H9 (cell line): ENCODE measurements at regions not wholly inside any gene's neighbourhood (a gene's known extent, or its start where the extent isn't known, plus 50 kb on each side); places are given as distances from the start of the nearest gene placed in this dataset.

Experiments
- DNase-seq: peaks from one replicate; pipeline ENCODE4 v3.0.0-alpha.2; 2017
- H2AFZ ChIP-seq: one replicate; pipeline ENCODE4 v1.6.1; 2013; ENCODE audit warnings: mild to moderate bottlenecking, low read length, control low read depth, moderate library complexity
- H2AK5ac ChIP-seq: 2 replicates; pipeline ENCODE4 v1.6.1; 2013; ENCODE audit warnings: low read length, control low read depth, mixed read lengths; ENCODE audit not compliant: insufficient read length
- H2BK120ac ChIP-seq: one replicate; pipeline ENCODE4 v1.6.1; 2013; ENCODE audit warnings: low read depth, mild to moderate bottlenecking, low read length, control low read depth, inconsistent platforms; ENCODE audit not compliant: poor library complexity, severe bottlenecking
- H2BK12ac ChIP-seq: 2 replicates; pipeline ENCODE4 v1.6.1; 2013; ENCODE audit warnings: low read length, control low read depth, mixed read lengths, low read depth; ENCODE audit not compliant: insufficient read length
- H2BK15ac ChIP-seq: 2 replicates; pipeline ENCODE4 v1.6.1; 2013; ENCODE audit warnings: low read depth, low read length, control low read depth
- H2BK20ac ChIP-seq: one replicate; pipeline ENCODE4 v1.6.1; 2013; ENCODE audit warnings: low read depth, mild to moderate bottlenecking, low read length, control low read depth, inconsistent platforms; ENCODE audit not compliant: poor library complexity, severe bottlenecking
- H2BK5ac ChIP-seq: 2 replicates; pipeline ENCODE4 v1.6.1; 2013; ENCODE audit warnings: low read length, control low read depth, mixed read lengths; ENCODE audit not compliant: insufficient read length
- H3K14ac ChIP-seq: 2 replicates; pipeline ENCODE4 v1.6.1; 2013; ENCODE audit warnings: low read length, control low read depth; ENCODE audit not compliant: insufficient read depth
- H3K18ac ChIP-seq: 2 replicates; pipeline ENCODE4 v1.6.1; 2013; ENCODE audit warnings: low read depth, mild to moderate bottlenecking, mixed read lengths, low read length, control low read depth; ENCODE audit not compliant: insufficient read length
- H3K23ac ChIP-seq: 2 replicates; pipeline ENCODE4 v1.6.1; 2013; ENCODE audit warnings: low read length, control low read depth, mixed read lengths, low read depth; ENCODE audit not compliant: insufficient read length
- H3K23me2 ChIP-seq: 2 replicates; pipeline ENCODE4 v1.6.1; 2013; ENCODE audit warnings: low read depth, mild to moderate bottlenecking, mixed read lengths, low read length, control low read depth; ENCODE audit not compliant: insufficient read length, poor library complexity, severe bottlenecking
- H3K27ac ChIP-seq: 2 replicates; pipeline ENCODE4 v1.5.1; 2013; ENCODE audit warnings: low read length, control low read depth, mixed read lengths, low read depth; ENCODE audit not compliant: insufficient read length
- H3K27me3 ChIP-seq: 2 replicates; pipeline ENCODE4 v1.6.1; 2013; ENCODE audit warnings: low read length, control low read depth, inconsistent platforms; ENCODE audit not compliant: insufficient read depth
- H3K4ac ChIP-seq: 2 replicates; pipeline ENCODE4 v1.6.1; 2013; ENCODE audit warnings: low read depth, mild to moderate bottlenecking, control low read depth, inconsistent platforms, low read length, moderate library complexity
- H3K4me1 ChIP-seq: 2 replicates; pipeline ENCODE4 v1.6.1; 2013; ENCODE audit warnings: low read length, control low read depth, inconsistent platforms; ENCODE audit not compliant: insufficient read depth
- H3K4me2 ChIP-seq: 2 replicates; pipeline ENCODE4 v1.6.1; 2013; ENCODE audit warnings: low read length, control low read depth, mixed read lengths; ENCODE audit not compliant: insufficient read length, insufficient read depth
- H3K56ac ChIP-seq: 2 replicates; pipeline ENCODE4 v1.6.1; 2013; ENCODE audit warnings: low read depth, mild to moderate bottlenecking, mixed read lengths, low read length, control low read depth; ENCODE audit not compliant: insufficient read length
- H3K79me1 ChIP-seq: 2 replicates; pipeline ENCODE4 v1.6.1; 2013; ENCODE audit warnings: low read depth, mild to moderate bottlenecking, moderate library complexity, low read length, control low read depth, inconsistent platforms; ENCODE audit not compliant: insufficient read depth, poor library complexity, severe bottlenecking
- H3K79me2 ChIP-seq: 2 replicates; pipeline ENCODE4 v1.6.1; 2013; ENCODE audit warnings: low read length, control low read depth, inconsistent platforms; ENCODE audit not compliant: insufficient read depth
- H3K9ac ChIP-seq: 2 replicates; pipeline ENCODE4 v1.6.1; 2013; ENCODE audit warnings: low read length, control low read depth, mixed read lengths; ENCODE audit not compliant: insufficient read length; ENCODE audit errors: extremely low read depth
- H3K9me3 ChIP-seq: one replicate; pipeline ENCODE4 v1.6.1; 2013; ENCODE audit warnings: low read depth, low read length, inconsistent platforms; ENCODE audit not compliant: control insufficient read depth
- H3T11ph ChIP-seq: one replicate; pipeline ENCODE4 v1.6.1; 2013; ENCODE audit warnings: mild to moderate bottlenecking, low read length, control low read depth, inconsistent platforms
- H4K20me1 ChIP-seq: one replicate; pipeline ENCODE4 v1.6.1; 2013; ENCODE audit not compliant: control insufficient read depth, insufficient read length, insufficient read depth
- H4K5ac ChIP-seq: 2 replicates; pipeline ENCODE4 v1.6.1; 2013; ENCODE audit warnings: low read depth, mild to moderate bottlenecking, mixed read lengths, low read length, control low read depth; ENCODE audit not compliant: insufficient read length
- H4K8ac ChIP-seq: replicated peaks from 2 replicates; pipeline ENCODE4 v1.6.1; 2013; ENCODE audit warnings: low read length, control low read depth, mixed read lengths, low read depth; ENCODE audit not compliant: insufficient read length
- H4K91ac ChIP-seq: 2 replicates; pipeline ENCODE4 v1.6.1; 2013; ENCODE audit warnings: low read depth, mild to moderate bottlenecking, moderate library complexity, mixed read lengths, low read length, control low read depth; ENCODE audit not compliant: insufficient read length
- H3K27ac Mint-ChIP-seq, 3 experiments: 2 replicates in 2 of 3; 3 replicates in 1 of 3; pipeline ENCODE4 v1.8.0; 2020 to 2021; ENCODE audit warnings: mixed read lengths in 3 of 3, mild to moderate bottlenecking in 1 of 3, moderate library complexity in 1 of 3
- H3K27me3 Mint-ChIP-seq: 2 replicates; pipeline ENCODE4 v1.8.0; 2021; ENCODE audit warnings: low read depth, mild to moderate bottlenecking, moderate library complexity, mixed read lengths
- H3K36me3 Mint-ChIP-seq, 3 experiments: 2 replicates in 2 of 3; 3 replicates in 1 of 3; pipeline ENCODE4 v1.8.0; 2020 to 2021; ENCODE audit warnings: low read depth in 3 of 3, mixed read lengths in 3 of 3; ENCODE audit not compliant: insufficient read depth in 1 of 3
- H3K4me1 Mint-ChIP-seq, 2 experiments: 2 replicates each; pipeline ENCODE4 v1.8.0; 2020; ENCODE audit warnings: mixed read lengths in 2 of 2
- H3K4me3 Mint-ChIP-seq, 2 experiments: 2 replicates in 1 of 2; 3 replicates in 1 of 2; pipeline ENCODE4 v1.8.0; 2020 to 2021; ENCODE audit warnings: mild to moderate bottlenecking in 2 of 2, mixed read lengths in 2 of 2, moderate library complexity in 1 of 2
- H3K9me3 Mint-ChIP-seq, 2 experiments: 2 replicates in 1 of 2; 3 replicates in 1 of 2; pipeline ENCODE4 v1.8.0; 2020; ENCODE audit warnings: mild to moderate bottlenecking in 2 of 2, mixed read lengths in 2 of 2, moderate library complexity in 1 of 2
- WGBS: extraction: QIAGEN DNeasy Blood & Tissue Kit; methylation state at CpG from one replicate; pipeline ENCODE4 v1.1.7; 2013; ENCODE audit warnings: missing lambda C conversion rate, low lambda C conversion rate, mixed read lengths; ENCODE audit not compliant: insufficient read length; ENCODE audit errors: extremely low coverage; 5-methylcytosine and 5-hydroxymethylcytosine counted together
- TF ChIP-seq, protein P1 (sequence below): fragments of 200-600 bp; sonication (generic); conservative IDR thresholded peaks from 3 replicates; pipeline ENCODE4 v1.8.0; 2021; ENCODE audit warnings: antibody characterized with exemption, mild to moderate bottlenecking

DNA sequence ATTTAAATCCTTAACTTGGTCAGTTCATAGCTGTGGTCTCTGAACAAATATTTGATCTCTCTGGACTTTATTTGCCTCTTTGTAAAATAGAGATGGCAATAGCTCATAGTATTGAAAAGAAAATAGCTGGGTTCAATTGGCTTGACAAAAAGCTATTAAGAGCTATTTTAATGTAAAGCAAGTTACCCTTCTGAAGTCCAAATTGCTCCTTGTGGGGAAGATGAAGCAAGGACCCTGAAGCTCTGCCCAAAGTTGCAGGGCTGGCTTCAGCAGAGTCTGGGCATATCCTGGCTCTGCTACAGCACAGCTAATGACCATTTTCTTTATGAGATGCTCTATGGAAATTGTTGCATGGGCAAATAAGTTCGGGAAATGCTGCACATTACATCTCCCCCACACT, 484.5 kb downstream of the TDRD3 start:
- no peak overlapping the region for H3K18ac ChIP-seq
- H3K79me2 ChIP-seq = no peaks in the 10 kb centered on the region
- H3K56ac ChIP-seq = no peak overlapping the region
- H4K91ac ChIP-seq = no peak overlapping the region
- no peak overlapping the region for H4K8ac ChIP-seq
- H3K79me1 ChIP-seq = no peaks in the 10 kb centered on the region
- TF ChIP-seq, protein P1, sequence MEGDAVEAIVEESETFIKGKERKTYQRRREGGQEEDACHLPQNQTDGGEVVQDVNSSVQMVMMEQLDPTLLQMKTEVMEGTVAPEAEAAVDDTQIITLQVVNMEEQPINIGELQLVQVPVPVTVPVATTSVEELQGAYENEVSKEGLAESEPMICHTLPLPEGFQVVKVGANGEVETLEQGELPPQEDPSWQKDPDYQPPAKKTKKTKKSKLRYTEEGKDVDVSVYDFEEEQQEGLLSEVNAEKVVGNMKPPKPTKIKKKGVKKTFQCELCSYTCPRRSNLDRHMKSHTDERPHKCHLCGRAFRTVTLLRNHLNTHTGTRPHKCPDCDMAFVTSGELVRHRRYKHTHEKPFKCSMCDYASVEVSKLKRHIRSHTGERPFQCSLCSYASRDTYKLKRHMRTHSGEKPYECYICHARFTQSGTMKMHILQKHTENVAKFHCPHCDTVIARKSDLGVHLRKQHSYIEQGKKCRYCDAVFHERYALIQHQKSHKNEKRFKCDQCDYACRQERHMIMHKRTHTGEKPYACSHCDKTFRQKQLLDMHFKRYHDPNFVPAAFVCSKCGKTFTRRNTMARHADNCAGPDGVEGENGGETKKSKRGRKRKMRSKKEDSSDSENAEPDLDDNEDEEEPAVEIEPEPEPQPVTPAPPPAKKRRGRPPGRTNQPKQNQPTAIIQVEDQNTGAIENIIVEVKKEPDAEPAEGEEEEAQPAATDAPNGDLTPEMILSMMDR = no peak
- H3K9me3 ChIP-seq = no peaks in the 10 kb centered on the region
- H2AK5ac ChIP-seq = no peak overlapping the region
- no peak overlapping the region for H3K27ac ChIP-seq
- H3K23ac ChIP-seq = no peak overlapping the region
- no peak overlapping the region for H2BK12ac ChIP-seq
- no peak overlapping the region for H3T11ph ChIP-seq
- no peak overlapping the region for H3K9ac ChIP-seq
- no peak overlapping the region for H4K5ac ChIP-seq
- H3K4me1 Mint-ChIP-seq = peaks cover 12 to 18% of the 10 kb centered on the region in 2 experiments
- no peak overlapping the region for H3K4me2 ChIP-seq
- H2BK120ac ChIP-seq = no peak overlapping the region
- no peak overlapping the region for H3K4ac ChIP-seq
- no peak overlapping the region for H3K14ac ChIP-seq
- peaks cover 0 to 2% of the 10 kb centered on the region in 2 experiments; a peak in 1 of 5 replicates for H3K9me3 Mint-ChIP-seq
- H2BK20ac ChIP-seq = no peak overlapping the region
- no peak overlapping the region for H3K4me3 Mint-ChIP-seq
- H3K36me3 Mint-ChIP-seq = no peaks in the 10 kb centered on the region; a peak in 2 of 7 replicates
- H3K27me3 ChIP-seq = no peaks in the 10 kb centered on the region
- H3K27me3 Mint-ChIP-seq = no peaks in the 10 kb centered on the region
- H2BK5ac ChIP-seq = no peak overlapping the region
- peaks cover 3% of the 10 kb centered on the region; the same call in 1 of the 2 replicates for H3K4me1 ChIP-seq
- no peak for DNase-seq
- no peaks in the 10 kb centered on the region for H4K20me1 ChIP-seq
- H3K27ac Mint-ChIP-seq = no peak overlapping the region
- H2BK15ac ChIP-seq = no peak overlapping the region
- WGBS = no CpG with 5 or more reads among the region's 1 CpG
- no peak overlapping the region for H2AFZ ChIP-seq
- no peaks in the 10 kb centered on the region for H3K23me2 ChIP-seq
